Globus pallidus (tissue), 1 donor: ENCODE measurements at regions not wholly inside any gene's neighbourhood (a gene's known extent, or its start where the extent isn't known, plus 50 kb on each side); places are given as distances from the start of the nearest gene placed in this dataset.
"Not testable (repeated sequence)": the region's sequence is repeated elsewhere in the genome, so short reads cannot be mapped to it uniquely, and the experiment has no call there.

Experiments
- DNase-seq: peaks from one replicate; pipeline ENCODE4 v3.0.0-alpha.2; 2015; ENCODE audit warnings: low spot score

- peak; percentile 49 for DNase-seq
Observed at GRCh38 chr7:76924756-76925155, 107.4 kb downstream of the SPDYE17 start.

- DNase-seq: not testable (repeated sequence)
Observed at GRCh38 chr7:76918619-76919018, 113.5 kb downstream of the SPDYE17 start.

GRCh38 chr7:76914361-76914760 lies 117.8 kb downstream of the SPDYE17 start:
- not testable (repeated sequence) for DNase-seq

- DNase-seq: not testable (repeated sequence)
Observed at GRCh38 chr7:76912011-76912814, 119.9 kb downstream of the SPDYE17 start.

GRCh38 chr7:76904688-76905087 lies 127.5 kb downstream of the SPDYE17 start:
- DNase-seq: not testable (repeated sequence)

- DNase-seq: peak; percentile 85
Observed at GRCh38 chr7:76901944-76902710, 130.0 kb downstream of the SPDYE17 start.

- DNase-seq: not testable (repeated sequence)
Observed at GRCh38 chr7:76898807-76899206, 133.4 kb downstream of the SPDYE17 start.

GRCh38 chr7:76897007-76897406 lies 135.2 kb downstream of the SPDYE17 start:
- not testable (repeated sequence) for DNase-seq

GRCh38 chr7:76895696-76896095 lies 136.5 kb downstream of the SPDYE17 start:
- DNase-seq: not testable (repeated sequence)

GRCh38 chr7:76891771-76892170 lies 140.4 kb downstream of the SPDYE17 start:
- DNase-seq: not testable (repeated sequence)

- DNase-seq: not testable (repeated sequence)
Observed at GRCh38 chr7:76879733-76880288, 152.3 kb downstream of the SPDYE17 start.

GRCh38 chr7:76875760-76876159 lies 156.4 kb downstream of the SPDYE17 start:
- not testable (repeated sequence) for DNase-seq

GRCh38 chr7:76870504-76870808 lies 161.7 kb downstream of the SPDYE17 start:
- not testable (repeated sequence) for DNase-seq

GRCh38 chr7:76867364-76867889 lies 164.7 kb downstream of the SPDYE17 start:
- not testable (repeated sequence) for DNase-seq

GRCh38 chr7:76863150-76863773 lies 168.9 kb downstream of the SPDYE17 start:
- DNase-seq: not testable (repeated sequence)

- DNase-seq: not testable (repeated sequence)
Observed at GRCh38 chr7:76862241-76862640, 169.9 kb downstream of the SPDYE17 start.

GRCh38 chr7:76859933-76860332 lies 172.2 kb downstream of the SPDYE17 start:
- not testable (repeated sequence) for DNase-seq

GRCh38 chr7:76854631-76855030 lies 177.5 kb downstream of the SPDYE17 start:
- DNase-seq: not testable (repeated sequence)

- not testable (repeated sequence) for DNase-seq
Observed at GRCh38 chr7:76852787-76853584, 179.2 kb downstream of the SPDYE17 start.

- not testable (repeated sequence) for DNase-seq
Observed at GRCh38 chr7:76852362-76852761, 179.8 kb downstream of the SPDYE17 start.

- DNase-seq: not testable (repeated sequence)
Observed at GRCh38 chr7:76851617-76852016, 180.5 kb downstream of the SPDYE17 start.
